Femur (tissue), 1 donor: ENCODE measurements at regions not wholly inside any gene's neighbourhood (a gene's known extent, or its start where the extent isn't known, plus 50 kb on each side); places are given as distances from the start of the nearest gene placed in this dataset.

Source experiments
- DNase-seq: peaks from one replicate; pipeline ENCODE4 v3.0.0-alpha.2; 2017

DNA sequence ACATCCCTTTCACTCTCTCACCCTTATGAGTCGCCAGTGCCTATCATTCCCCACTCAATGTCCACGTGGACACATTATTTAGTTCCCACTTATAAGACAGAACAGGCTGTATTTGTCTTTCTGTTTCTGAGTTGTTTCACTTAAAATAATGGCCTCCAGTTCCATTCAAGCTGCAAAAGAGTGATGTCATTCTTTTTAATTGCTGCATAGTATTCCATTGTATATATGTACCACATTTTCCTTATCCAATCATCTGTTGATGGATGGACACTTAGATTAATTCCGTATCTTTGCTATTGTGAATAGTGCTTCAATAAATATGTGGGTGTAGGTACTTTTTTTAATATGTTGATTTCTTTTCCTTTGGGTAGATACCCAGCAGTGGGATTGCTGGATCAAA is 79.1 kb downstream of the ZNF365 start:
- DNase-seq = no peak

DNA sequence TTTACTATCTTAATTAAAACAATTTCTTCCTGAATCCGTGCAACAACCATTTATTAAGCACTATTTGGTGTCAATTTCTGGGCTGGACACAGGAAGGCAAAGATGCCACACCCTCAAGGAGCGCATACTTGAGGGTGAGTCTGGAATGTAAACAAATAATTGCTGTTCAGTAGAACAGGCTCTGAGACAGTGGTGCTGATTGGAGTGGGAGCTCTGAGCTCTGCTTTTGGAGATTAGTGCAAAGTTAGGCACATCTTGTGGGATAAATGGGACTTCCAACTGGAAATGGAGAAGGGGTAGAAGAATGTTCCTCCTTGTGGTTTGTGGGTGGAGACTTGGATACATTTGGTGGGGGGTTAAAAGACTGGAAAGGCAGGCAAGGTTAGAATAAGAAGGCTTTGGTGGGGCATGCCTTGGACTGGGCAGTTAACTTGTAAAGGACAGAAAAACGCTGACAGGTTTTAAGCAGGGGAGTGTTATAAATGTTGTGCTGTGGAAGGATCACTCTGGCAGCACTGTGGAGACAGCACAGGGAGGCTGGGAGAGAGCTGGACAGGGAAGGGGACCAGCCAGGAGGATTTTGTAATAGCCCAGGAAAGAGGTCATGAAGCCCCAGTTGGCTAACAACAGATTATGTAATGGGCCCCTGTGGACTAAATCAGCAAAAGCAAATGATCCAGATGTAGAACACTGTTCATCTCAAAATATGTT is 80.7 kb downstream of the ZNF365 start:
- no peak for DNase-seq

DNA sequence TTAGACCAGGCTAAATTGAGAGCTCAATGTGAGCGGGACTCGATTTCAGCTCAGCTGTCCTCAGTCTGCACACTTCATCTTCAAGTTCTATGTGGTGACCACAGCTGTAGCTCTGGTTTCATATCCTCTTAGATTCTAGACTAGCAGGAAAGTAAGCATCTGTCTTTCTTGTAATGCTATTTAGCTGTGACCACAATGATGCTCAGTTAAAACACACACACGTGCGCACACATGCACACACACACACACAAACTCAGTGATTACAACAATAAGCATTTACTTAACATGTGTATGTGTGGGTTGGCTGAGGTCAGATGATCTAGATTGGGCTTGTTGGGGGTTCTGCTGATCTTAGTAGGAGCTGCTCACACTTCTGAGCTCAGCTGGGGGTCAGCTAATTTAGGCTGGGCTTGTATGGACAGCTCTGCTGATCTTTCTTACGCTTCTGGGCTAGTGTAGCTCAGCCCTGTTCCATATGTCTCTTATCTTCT is 82.5 kb downstream of the ZNF365 start:
- no peak for DNase-seq

- DNase-seq = no peak
Measured at GRCh38 chr10:62457196-62457595, 83.0 kb downstream of the ZNF365 start.

DNA sequence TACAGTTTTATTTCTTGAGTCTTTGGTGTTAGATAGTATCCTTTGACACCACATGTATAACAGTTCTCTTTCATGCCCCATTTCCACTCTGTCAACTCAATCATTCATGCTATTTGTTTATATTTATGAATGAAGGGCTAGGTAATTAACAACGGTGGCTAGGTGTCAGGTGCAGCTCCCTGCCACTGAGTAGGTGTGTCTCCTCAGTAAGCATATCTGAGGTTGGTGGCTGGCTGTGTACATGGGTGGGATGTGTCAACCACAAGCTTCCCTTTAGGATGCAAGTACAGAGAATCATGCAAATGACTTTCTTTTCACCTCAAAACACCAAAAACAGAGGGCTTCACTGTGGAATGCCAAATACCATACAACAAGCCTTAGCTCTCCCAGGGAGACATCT is 83.4 kb downstream of the ZNF365 start:
- no peak for DNase-seq

- DNase-seq = no peak
Measured at GRCh38 chr10:62459072-62459471, 84.9 kb downstream of the ZNF365 start.

DNA sequence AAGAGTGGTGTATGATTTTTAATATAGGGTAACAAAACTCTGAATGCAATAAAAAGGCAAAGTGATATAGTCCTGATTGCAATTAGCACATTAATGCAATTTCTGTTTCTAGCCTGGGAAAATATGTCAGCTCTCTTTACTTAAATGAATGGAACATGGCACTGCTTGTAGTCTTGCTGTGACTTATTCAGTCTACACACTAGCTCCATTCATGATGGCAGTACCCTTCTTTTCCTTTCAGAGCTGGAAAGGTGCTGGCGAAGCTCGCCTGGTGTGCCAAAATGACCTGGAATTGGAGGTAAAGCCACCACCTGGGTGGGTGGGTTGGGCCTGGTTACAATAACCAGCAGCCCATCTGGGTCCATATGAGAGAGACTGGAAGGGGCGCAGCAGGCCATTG is 85.3 kb downstream of the ZNF365 start:
- no peak for DNase-seq

- no peak for DNase-seq
Measured at GRCh38 chr10:62460393-62460792, 86.2 kb downstream of the ZNF365 start.

- DNase-seq = no peak
Measured at GRCh38 chr10:62461120-62461519, 87.0 kb downstream of the ZNF365 start.

DNA sequence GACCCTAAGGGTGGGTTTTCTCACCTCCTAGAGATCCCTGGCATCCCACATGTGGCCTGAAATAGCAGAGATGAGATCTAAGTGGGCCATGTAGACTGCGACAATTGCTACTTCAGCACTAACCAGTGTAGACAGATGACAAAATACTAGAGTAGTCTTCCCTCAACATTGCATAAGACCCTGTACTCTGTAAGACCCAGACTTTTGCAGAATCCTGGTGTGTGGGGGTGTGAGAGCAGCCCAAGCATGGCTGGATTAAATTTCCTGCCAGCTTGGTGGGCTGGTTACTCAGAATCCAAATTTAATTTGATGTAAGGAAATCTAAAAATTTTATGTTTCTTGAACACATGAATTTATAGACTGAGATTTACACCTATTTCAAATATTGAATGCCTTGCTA is 88.3 kb downstream of the ZNF365 start:
- DNase-seq = no peak

GRCh38 chr10:62463364-62463763 is 89.2 kb downstream of the ZNF365 start:
- no peak for DNase-seq

DNA sequence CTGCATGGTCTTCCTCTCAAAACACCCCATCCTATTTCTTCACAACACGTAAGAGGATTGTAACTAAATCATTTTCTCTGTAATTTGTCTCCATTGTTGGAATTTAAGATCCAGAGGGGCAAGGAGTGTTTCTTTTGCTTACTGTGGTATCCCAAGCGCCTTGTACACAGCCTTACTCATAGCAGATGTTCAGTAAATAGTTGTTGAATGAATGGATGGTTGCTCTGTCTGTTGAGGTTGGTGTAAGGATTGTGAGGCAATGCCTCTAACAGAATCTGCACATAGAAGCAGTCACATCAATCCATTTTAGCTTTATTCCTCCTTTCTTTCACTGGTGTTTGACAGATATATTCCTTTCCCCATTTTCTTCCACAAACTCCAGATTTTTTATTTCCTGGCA is 90.1 kb downstream of the ZNF365 start:
- DNase-seq = no peak

GRCh38 chr10:62466590-62466989 is 92.4 kb downstream of the ZNF365 start:
- DNase-seq = no peak

DNA sequence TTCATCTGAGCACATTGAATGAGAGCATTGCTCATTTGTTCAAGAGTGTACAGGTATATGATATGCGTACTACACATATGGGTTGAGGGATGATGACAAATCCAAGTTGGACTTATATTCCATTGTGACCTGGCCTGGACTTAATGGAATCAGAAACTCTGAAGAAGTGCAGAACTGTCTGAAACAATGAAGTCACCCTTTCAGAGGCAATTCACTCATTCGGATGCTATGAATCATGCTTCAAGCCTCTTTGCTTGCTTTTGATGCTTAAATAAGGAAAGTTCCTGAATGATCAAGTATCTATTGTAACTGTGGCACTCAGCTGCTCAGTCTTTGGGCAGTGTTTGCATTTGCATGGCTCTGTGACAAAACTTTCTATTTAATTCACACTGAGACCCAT is 93.4 kb downstream of the ZNF365 start:
- no peak for DNase-seq

DNA sequence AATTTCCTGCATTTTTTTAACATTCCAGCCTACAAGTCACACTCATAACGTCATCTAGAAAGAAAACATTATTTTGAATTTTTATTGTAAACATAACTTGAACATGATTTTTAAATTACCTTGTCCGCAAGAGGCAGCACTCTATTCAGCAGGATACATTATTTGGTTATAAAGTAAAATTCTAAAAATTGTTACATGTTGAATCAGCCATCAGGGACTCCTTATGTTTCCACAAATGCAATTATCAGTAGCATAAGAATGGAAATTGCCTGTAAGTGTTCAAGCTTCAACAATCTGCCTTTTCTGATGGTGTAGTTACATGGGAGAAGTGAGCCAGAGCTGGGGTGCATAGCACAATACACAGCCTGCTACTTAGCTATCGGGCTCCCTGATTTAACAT is 97.5 kb downstream of the ZNF365 start:
- no peak for DNase-seq

- no peak for DNase-seq
Measured at GRCh38 chr10:62473241-62473640, 99.1 kb downstream of the ZNF365 start.

GRCh38 chr10:62475551-62475950 is 101.4 kb downstream of the ZNF365 start:
- no peak for DNase-seq

GRCh38 chr10:62479523-62479922 is 105.4 kb downstream of the ZNF365 start:
- no peak for DNase-seq

DNA sequence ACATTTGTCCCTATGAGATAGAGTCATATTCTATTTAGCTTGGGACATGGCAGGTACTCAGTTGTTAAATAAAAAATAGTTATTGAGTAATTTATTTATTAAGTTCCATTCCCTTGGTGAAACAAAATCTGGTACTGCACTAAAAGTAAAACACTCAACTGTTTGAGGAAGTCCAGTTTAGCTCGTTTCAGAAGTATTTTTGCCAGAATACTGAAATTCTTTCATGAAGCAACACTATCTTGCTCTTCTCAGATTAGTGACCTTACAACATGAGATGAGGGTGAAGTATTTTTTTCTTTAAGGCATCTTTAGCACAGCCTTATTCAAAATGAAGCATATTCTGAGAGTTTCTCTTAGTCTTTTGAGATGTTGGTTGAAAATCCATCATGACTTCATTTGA is 106.0 kb downstream of the ZNF365 start:
- DNase-seq = no peak

GRCh38 chr10:62482581-62482980 is 108.4 kb downstream of the ZNF365 start:
- no peak for DNase-seq

DNA sequence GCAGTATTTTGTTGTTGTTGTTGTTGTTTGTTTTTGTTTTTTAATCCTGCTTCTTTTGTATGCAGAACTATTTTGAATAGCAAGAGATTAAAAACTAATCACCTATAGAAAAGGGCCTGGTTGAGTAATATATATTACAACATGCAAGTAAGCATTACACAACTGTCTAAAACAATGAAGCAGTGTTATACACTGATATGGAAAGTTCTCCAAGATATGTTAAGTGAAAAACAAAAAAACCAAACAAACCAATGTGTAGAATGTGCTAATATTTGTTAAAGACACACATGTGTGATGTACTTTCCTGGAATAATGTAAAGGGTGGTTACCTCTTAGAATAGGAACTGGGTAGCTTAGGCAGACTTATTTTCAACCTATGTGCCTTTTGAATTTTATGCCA is 117.4 kb downstream of the ZNF365 start:
- DNase-seq = no peak

- DNase-seq = no peak
Measured at GRCh38 chr10:62492012-62492869, 118.1 kb downstream of the ZNF365 start.

DNA sequence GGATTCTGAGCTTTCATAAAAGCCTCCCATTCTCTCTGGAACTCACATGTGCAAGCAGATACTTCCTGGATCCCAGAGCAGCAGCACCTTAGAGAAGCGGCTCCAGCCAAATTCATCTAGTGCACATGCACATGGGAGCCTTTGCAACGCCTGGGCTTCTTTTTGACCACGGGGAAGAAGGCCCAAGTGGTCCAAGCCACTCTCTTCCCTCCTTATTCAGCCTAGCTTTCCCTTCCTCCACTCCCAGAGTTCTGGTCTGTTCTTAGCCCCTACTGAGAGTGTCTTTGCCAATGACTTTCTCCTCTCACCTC is 118.7 kb downstream of the ZNF365 start:
- DNase-seq = no peak

- no peak for DNase-seq
Measured at GRCh38 chr10:62496925-62497324, 122.8 kb downstream of the ZNF365 start.

DNA sequence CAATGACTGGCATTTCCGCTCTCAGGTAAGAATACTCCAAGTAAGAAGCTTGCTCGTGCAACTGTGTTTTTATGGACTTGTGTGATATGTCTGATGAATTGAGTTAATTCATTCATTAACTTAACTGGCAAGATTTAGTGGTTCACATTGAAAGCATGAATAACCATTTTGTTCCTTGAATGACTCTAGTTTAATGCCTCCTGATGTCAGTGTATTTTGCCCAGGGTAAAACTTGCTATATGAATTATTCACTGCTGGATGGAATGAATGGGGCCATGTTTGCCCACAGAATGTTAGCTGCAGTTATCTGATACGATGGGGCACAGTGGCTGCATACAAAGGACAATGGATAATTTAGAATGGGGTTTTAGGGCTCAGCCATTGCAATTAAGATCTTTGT is 124.1 kb downstream of the ZNF365 start:
- DNase-seq = no peak
